ENCODE measurements at regions not wholly inside any gene's neighbourhood (a gene's known extent, or its start where the extent isn't known, plus 50 kb on each side); places are given as distances from the start of the nearest gene placed in this dataset.

- no peak for DNase-seq
- ATAC-seq = no peak
These were observed 431.6 kb downstream of the RFC3 start for GRCh38 chr13:34249546-34250039.

- DNase-seq = no peak
- ATAC-seq = no peak
These were observed 432.3 kb downstream of the RFC3 start for GRCh38 chr13:34250151-34250670.

DNA sequence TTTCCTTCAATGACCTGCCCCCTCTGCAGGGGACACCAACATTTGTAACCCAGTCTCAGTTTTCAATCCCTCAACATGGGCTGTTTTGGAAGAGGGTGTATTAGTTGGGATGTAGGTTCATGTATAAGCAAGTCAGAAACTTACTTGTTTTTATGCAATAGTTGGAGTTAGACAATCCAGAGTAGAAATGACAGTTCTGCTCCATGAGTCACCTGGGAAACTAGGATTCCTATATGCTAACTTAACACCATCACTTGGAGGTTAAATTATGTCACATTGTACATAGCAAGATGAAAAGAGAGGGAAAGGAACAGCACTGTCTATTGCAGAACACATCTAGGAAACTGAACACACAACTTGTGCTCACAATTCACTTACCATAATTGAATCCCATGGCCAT lies 436.4 kb downstream of the RFC3 start:
- DNase-seq (no peak), ATAC-seq (no peak)

- no peak for DNase-seq
- ATAC-seq = no peak
These were observed 437.8 kb downstream of the RFC3 start for GRCh38 chr13:34255711-34256110.

- no peak for DNase-seq
These were observed 438.3 kb downstream of the RFC3 start for GRCh38 chr13:34256236-34256635.

DNA sequence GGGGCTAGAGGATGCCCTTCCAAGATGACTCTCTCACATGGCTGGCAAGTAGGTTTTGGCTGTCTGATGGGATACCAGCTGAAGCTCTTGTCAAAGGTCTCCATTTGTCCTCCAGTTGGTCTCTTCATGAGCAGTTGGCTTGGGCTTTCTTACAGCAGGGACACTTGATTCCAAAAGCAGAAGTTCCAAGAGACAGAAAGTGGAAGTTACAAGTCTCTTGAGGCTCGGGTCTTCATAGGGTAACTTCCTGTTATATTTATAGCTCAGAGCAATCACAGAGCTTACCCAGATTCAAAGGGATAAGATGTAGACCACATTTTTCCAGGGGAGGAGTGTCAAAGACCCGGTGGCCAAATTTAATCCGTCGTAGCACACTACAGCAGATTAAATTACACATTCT lies 440.0 kb downstream of the RFC3 start:
- no peak for ATAC-seq
- no peak for DNase-seq

More at GRCh38 chr13:34256236-34256635, 438.3 kb downstream of the RFC3 start:
- no peak for ATAC-seq

DNA sequence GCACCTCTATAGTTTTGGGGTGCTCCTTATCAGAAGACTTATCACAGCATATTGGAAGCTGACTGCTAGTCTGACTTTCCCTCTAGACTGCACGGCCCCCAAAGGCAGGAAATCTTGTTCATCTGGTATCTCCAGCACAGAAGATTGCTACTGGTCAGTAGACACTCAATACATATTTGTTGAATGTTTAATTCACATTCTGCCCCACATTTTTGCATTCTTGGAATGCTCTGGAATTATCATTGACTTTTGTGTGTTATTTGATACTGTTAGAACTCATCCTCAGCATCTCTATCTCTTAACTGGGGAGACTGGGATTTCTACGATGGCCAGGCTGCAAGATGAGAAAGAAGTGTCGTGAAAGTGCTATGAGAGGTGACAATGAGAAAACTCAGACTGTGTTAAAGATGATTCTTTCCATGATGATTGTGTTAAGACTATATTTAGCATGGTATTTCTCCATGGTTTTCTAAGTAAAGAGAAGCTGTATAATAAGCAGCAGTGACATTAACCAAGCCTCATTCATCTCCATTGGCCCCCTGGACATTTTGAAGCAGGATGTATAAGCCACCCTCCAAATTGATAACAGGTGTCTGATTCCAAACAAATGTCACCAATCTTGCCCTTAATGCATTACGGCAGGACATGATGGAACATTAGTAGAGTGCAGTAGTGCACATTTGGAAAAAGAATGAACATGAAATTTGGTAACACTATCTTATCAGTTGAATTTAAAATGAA lies 440.9 kb downstream of the RFC3 start:
- ATAC-seq (no peak), DNase-seq (no peak)

GRCh38 chr13:34263681-34264080 lies 445.7 kb downstream of the RFC3 start:
- no peak for ATAC-seq

DNA sequence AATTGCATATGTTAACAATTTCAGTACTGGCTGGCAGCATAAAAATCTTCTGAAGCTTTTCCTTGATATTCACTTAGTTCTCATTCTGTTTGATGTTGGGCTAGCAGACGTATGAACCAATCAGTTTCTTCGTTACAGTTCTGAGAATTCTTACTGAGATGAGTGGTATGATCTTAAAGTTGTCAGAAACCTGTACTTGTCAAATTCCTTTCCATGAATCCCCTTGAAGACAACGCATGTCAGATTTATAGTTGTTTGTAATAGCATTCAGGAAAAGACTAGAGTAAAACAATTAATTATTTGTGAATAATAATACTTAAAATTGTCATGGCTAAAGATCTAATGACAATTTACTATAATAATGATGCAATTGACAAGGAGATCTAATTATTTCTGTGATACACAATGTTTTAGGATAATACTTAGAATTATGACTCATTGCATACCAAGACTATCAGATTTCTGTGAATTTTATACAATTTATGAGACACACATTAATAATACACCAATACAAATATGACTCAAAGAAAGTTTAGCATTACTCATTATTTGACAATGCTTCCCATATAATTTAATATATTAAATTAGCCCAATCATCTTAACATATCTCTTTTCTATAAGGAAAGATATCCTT lies 447.2 kb downstream of the RFC3 start:
- DNase-seq (no peak), ATAC-seq (no peak)

More at GRCh38 chr13:34263681-34264080, 445.7 kb downstream of the RFC3 start:
- no peak for DNase-seq

GRCh38 chr13:34276764-34277163 lies 458.8 kb downstream of the RFC3 start:
- ATAC-seq (no peak), DNase-seq (no peak)

- DNase-seq (no peak), ATAC-seq (no peak)
These were observed 460.0 kb downstream of the RFC3 start for GRCh38 chr13:34277936-34278335.

DNA sequence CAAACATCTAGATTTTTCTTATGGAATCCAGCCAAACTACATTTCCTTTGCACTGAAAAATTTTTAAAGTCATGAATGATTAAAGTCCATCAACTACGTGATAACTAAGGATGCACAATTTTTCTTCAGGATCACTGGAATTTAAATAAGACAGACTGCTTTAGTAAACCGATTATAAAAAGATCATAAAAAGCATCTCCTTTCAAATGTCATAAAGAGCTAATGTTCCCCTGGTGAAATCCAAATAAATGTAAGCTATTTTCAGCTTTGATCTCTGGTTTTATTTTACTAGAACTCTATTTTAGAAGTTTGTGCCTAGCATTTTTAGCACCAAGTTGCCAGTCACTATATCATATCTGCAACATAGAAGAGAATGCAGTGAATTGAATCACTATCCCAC lies 460.8 kb downstream of the RFC3 start:
- no peak for ATAC-seq
- no peak for DNase-seq

- no peak for ATAC-seq
- DNase-seq = no peak
These were observed 472.7 kb downstream of the RFC3 start for GRCh38 chr13:34290661-34291060.

GRCh38 chr13:34294483-34295129 lies 476.7 kb downstream of the RFC3 start:
- ATAC-seq (no peak), DNase-seq (no peak)

DNA sequence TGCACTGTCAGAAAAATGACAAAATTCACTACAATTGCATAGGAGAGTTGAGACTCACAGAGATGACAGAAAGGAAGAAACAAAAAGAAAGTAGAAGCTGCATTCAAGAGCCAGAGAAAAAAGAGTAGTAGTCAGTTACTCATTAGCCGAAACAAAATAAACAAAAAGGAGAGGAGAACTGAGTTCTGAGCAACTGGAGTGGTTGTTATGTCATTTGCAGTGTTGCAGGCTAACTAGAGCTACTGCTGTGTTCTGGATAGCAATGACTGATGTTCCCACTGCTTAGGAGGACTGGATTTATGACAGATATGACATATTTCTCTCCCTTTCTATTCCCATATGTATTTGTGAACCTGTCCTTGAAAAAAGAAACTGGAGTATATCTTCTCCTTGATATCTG lies 482.6 kb downstream of the RFC3 start:
- DNase-seq = no peak
- no peak for ATAC-seq

GRCh38 chr13:34302596-34302995 lies 484.6 kb downstream of the RFC3 start:
- ATAC-seq (no peak), DNase-seq (no peak)

- no peak for DNase-seq
- no peak for ATAC-seq
These were observed 485.4 kb downstream of the RFC3 start for GRCh38 chr13:34303346-34303745.

DNA sequence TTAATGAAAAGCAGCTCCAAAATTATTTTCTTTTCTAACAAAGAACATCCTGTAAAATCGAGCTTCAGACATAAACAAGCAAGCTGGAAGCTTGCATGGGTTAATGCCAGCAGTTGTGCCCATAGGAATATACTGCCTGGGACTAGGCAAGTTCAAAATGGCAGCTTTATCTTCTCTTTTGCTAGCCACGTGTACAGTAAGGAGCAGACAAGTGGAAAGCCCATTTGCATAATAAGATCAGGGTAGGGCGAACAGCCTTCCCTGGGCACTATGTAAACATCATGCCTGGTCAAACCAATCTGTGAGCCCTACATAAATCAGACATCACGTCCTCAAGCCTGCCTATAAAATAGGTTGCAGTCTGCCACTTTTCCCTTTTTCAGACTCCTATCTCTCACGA lies 489.7 kb downstream of the RFC3 start:
- ATAC-seq (no peak), DNase-seq (no peak)

DNA sequence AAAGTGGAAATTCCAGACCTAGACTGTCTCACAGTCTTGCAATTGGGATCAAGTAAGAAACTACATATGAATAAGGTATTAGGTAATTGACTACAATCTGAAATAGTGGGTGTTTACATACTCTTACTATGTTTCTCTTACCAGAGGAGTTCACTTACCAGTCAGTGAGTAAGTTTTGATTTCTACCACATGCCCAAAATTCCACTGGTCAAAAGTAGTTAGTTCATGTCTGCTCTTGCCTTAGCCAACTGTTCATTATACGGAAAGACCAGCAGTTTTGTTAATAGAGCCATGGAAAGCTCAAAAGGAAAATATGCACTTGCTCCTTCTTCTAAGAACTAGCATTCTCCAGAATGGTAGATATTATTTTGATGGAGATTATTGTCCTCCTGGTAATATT lies 490.8 kb downstream of the RFC3 start:
- DNase-seq (no peak), ATAC-seq (no peak)

DNA sequence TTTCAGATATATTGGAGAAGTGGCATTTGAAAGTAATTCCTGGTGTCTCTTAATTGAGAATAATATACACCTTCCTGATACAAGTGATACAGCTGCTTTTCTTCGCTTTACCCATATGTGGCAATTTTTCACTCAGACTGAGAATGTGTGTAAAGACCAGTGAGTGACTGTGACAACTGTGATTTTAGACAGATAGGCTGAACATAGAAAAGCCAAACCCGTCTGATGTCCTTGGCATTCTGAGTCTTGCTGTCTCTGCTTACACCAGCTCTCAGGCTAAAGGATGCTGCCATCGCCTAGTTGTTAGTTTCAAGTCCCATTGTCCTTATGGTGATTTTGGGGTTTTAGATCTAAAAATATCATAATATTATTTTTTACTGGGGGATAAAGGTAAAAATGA lies 492.6 kb downstream of the RFC3 start:
- no peak for DNase-seq
- ATAC-seq = no peak

DNA sequence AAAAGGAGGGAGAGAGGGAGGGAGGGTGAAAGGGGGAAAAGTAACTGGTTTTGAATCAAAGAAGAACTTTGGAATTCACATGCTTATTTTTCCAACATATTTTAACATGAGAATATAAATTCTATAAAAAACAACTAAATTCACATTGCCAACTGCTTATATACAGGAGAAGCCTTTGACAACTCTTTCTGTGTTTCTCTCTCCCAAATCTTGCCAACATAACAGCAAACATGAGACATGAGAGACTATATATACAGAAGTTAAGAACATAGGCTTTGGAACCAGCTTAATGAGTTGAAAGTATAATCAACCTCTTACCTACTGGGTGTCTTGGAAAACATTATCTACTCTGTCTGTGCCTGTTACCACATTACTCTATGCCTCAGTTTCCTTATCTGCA lies 493.3 kb downstream of the RFC3 start:
- no peak for DNase-seq
- no peak for ATAC-seq

DNA sequence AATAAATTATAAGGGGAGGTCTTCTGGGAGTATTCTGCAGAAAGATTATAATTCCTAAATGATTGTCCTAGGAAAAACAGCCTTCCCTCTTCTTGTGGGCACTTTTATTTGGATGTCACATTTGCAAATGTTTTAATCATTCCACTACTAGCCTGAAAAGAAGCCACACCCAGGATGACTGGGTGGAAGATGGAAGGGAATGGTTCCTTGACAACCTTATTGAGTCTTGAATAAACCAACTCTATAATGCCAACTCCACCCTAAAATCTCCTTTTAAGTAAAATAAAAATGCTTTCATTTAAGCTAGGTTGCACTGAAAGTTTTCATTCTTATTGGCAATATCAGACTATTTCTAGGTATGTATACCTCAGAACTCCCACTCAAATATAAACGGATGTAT lies 494.6 kb downstream of the RFC3 start:
- ATAC-seq (no peak), DNase-seq (no peak)

GRCh38 chr13:34320084-34320483 lies 502.1 kb downstream of the RFC3 start:
- ATAC-seq = no peak
- DNase-seq = no peak
